Right hindlimb (tissue), 1 donor: ENCODE measurements at regions not wholly inside any gene's neighbourhood (a gene's known extent, or its start where the extent isn't known, plus 50 kb on each side); places are given as distances from the start of the nearest gene placed in this dataset.
"Not testable (repeated sequence)": the region's sequence is repeated elsewhere in the genome, so short reads cannot be mapped to it uniquely, and the experiment has no call there.

ENCODE experiments used
- DNase-seq: peaks from one replicate; pipeline ENCODE4 v3.0.0-alpha.2; 2018

- no peak for DNase-seq
Measured at GRCh38 chr5:57725658-57726504, 243.3 kb upstream of the ACTBL2 start.

- no peak for DNase-seq
Measured at GRCh38 chr5:57724836-57725235, 242.2 kb upstream of the ACTBL2 start.

GRCh38 chr5:57721226-57721625 lies 238.6 kb upstream of the ACTBL2 start:
- no peak for DNase-seq

- no peak for DNase-seq
Measured at GRCh38 chr5:57720656-57721055, 238.0 kb upstream of the ACTBL2 start.

- no peak for DNase-seq
Measured at GRCh38 chr5:57719216-57719615, 236.6 kb upstream of the ACTBL2 start.

GRCh38 chr5:57718155-57718554 lies 235.5 kb upstream of the ACTBL2 start:
- no peak for DNase-seq

- DNase-seq, result no peak
Measured at GRCh38 chr5:57717555-57717954, 234.9 kb upstream of the ACTBL2 start.

- no peak for DNase-seq
Measured at GRCh38 chr5:57716661-57717060, 234.1 kb upstream of the ACTBL2 start.

GRCh38 chr5:57715296-57715695 lies 232.7 kb upstream of the ACTBL2 start:
- DNase-seq, result no peak

- DNase-seq, result not testable (repeated sequence)
Measured at GRCh38 chr5:57713535-57713934, 230.9 kb upstream of the ACTBL2 start.

GRCh38 chr5:57711946-57712345 lies 229.3 kb upstream of the ACTBL2 start:
- no peak for DNase-seq

- no peak for DNase-seq
Measured at GRCh38 chr5:57711471-57711870, 228.9 kb upstream of the ACTBL2 start.

GRCh38 chr5:57710126-57710525 lies 227.5 kb upstream of the ACTBL2 start:
- DNase-seq, result no peak

GRCh38 chr5:57705769-57706168 lies 223.2 kb upstream of the ACTBL2 start:
- DNase-seq, result no peak

GRCh38 chr5:57703721-57704120 lies 221.1 kb upstream of the ACTBL2 start:
- no peak for DNase-seq

GRCh38 chr5:57700484-57700883 lies 217.9 kb upstream of the ACTBL2 start:
- no peak for DNase-seq

- DNase-seq, result no peak
Measured at GRCh38 chr5:57700072-57700471, 217.5 kb upstream of the ACTBL2 start.

- no peak for DNase-seq
Measured at GRCh38 chr5:57698802-57699201, 216.2 kb upstream of the ACTBL2 start.

GRCh38 chr5:57698086-57698485 lies 215.5 kb upstream of the ACTBL2 start:
- DNase-seq, result no peak

GRCh38 chr5:57696825-57697570 lies 214.4 kb upstream of the ACTBL2 start:
- no peak for DNase-seq

GRCh38 chr5:57696389-57696769 lies 213.8 kb upstream of the ACTBL2 start:
- no peak for DNase-seq

GRCh38 chr5:57695706-57696388 lies 213.2 kb upstream of the ACTBL2 start:
- no peak for DNase-seq

GRCh38 chr5:57695179-57695578 lies 212.6 kb upstream of the ACTBL2 start:
- no peak for DNase-seq
